ENCODE measurements at regions not wholly inside any gene's neighbourhood (a gene's known extent, or its start where the extent isn't known, plus 50 kb on each side); places are given as distances from the start of the nearest gene placed in this dataset.

DNA sequence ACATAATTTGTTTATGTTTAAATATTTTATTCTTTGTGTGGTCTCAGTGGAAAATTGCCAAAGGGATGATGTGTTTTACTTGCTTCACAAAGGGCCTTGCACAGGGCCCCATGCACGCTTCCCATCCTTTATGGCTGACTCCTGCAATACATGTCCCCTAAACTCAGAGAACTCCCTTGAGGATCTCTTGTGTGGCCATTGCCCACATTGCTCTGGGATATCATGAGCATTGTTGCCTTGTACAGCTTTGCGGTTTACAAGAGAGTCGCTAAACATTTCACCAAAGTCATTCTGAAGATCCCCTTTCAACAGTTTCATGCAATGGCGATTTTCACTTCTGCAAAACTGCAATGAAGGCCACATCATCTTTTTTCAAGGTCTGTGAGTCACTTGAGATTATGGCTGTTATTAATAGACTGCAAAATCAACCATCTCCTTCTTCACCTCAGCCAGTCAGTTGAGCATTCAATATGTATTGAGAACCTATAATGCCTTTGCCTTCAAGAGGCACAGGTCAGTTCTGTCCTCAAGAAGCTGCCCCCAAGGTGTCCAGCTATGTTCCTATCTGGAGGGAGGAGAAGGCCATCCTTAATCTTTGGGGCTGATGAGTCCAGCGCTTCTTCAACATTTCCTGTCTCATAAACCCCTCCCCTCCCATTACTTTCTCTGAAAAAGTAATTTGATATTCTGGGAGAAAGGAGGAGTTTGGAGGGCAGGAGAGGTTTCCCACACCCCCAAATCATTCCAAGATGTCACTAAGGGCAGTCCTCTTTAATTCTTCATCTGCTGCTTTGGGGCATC is 108.1 kb downstream of the CCDC71L start:
- Histone ChIP-seq H3K27ac (no peak overlapping the region), H3K9me3 (no peaks in the 10 kb centered on the region)
- intact Hi-C loops (cut with DNase I): no loop called here

GRCh38 chr7:106551936-106552335 is 109.0 kb downstream of the CCDC71L start:
- Histone ChIP-seq H3K36me3 (no peaks in the 10 kb centered on the region), H3K27ac (no peak overlapping the region), H3K27me3 (no peaks in the 10 kb centered on the region), H3K9me3 (no peaks in the 10 kb centered on the region), H3K4me1 (no peaks in the 10 kb centered on the region), H3K4me3 (no peak overlapping the region)
- intact Hi-C loops (cut with DNase I): no loop called here
- TF ChIP-seq POLR2A (IDR thresholded peaks at IDR 0.05) (no peak), POLR2AphosphoS5 (IDR thresholded peaks at IDR 0.05; ENCODE audit: insufficient read depth in 1 of 2, low read depth in 1 of 2) (no peak)
- TF ChIP-seq, protein P1, sequence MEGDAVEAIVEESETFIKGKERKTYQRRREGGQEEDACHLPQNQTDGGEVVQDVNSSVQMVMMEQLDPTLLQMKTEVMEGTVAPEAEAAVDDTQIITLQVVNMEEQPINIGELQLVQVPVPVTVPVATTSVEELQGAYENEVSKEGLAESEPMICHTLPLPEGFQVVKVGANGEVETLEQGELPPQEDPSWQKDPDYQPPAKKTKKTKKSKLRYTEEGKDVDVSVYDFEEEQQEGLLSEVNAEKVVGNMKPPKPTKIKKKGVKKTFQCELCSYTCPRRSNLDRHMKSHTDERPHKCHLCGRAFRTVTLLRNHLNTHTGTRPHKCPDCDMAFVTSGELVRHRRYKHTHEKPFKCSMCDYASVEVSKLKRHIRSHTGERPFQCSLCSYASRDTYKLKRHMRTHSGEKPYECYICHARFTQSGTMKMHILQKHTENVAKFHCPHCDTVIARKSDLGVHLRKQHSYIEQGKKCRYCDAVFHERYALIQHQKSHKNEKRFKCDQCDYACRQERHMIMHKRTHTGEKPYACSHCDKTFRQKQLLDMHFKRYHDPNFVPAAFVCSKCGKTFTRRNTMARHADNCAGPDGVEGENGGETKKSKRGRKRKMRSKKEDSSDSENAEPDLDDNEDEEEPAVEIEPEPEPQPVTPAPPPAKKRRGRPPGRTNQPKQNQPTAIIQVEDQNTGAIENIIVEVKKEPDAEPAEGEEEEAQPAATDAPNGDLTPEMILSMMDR (IDR thresholded peaks at IDR 0.05): no peak
- no peak for DNase-seq (ENCODE audit: extremely low spot score in 2 of 2)

More for the DNA sequence above, 108.1 kb downstream of the CCDC71L start:
- Histone ChIP-seq H3K4me1 (no peaks in the 10 kb centered on the region), H3K4me3 (no peak overlapping the region), H3K36me3 (no peaks in the 10 kb centered on the region), H3K27me3 (no peaks in the 10 kb centered on the region)
- no peak for DNase-seq (ENCODE audit: extremely low spot score in 2 of 2)
- TF ChIP-seq, protein P1 (IDR thresholded peaks at IDR 0.05): no peak
- TF ChIP-seq POLR2A (IDR thresholded peaks at IDR 0.05): no peak
- no peak for TF ChIP-seq POLR2AphosphoS5 (IDR thresholded peaks at IDR 0.05; ENCODE audit: insufficient read depth in 1 of 2, low read depth in 1 of 2)

DNA sequence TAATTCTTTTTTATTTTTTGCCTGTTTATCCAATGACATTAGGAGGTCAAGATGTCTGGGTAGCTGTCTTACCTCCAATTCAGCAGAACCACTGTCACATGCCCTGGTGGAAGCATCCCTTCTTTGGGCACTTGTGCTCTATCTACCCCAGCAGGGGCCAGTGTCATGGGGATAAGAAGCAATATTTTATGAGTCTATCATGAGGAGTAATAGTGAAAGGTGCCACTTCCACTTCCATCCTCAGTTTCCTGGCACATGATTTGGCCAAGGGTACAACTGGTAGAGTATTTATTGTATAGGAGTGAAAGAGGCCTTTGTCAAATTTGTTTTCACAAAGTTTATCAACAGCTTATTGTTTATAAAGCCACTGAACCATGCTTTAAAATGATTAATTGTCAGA is 112.5 kb downstream of the CCDC71L start:
- H3K27me3 ChIP-seq: no peaks in the 10 kb centered on the region
- H3K9me3 ChIP-seq: no peaks in the 10 kb centered on the region
- TF ChIP-seq, protein P1 (IDR thresholded peaks at IDR 0.05): no peak
- TF ChIP-seq POLR2AphosphoS5 (IDR thresholded peaks at IDR 0.05; ENCODE audit: insufficient read depth in 1 of 2, low read depth in 1 of 2) (no peak), POLR2A (IDR thresholded peaks at IDR 0.05) (no peak)
- no peaks in the 10 kb centered on the region for H3K36me3 ChIP-seq
- peaks cover 1% of the 10 kb centered on the region for H3K4me1 ChIP-seq
- H3K4me3 ChIP-seq: no peak overlapping the region
- intact Hi-C loops (cut with DNase I): loop anchor here (10.0 kb wide), 1 partner anchor 186 kb away; no protein-coding TSS in a partner anchor
- no peak for DNase-seq (ENCODE audit: extremely low spot score in 2 of 2)
- H3K27ac ChIP-seq: no peak overlapping the region

DNA sequence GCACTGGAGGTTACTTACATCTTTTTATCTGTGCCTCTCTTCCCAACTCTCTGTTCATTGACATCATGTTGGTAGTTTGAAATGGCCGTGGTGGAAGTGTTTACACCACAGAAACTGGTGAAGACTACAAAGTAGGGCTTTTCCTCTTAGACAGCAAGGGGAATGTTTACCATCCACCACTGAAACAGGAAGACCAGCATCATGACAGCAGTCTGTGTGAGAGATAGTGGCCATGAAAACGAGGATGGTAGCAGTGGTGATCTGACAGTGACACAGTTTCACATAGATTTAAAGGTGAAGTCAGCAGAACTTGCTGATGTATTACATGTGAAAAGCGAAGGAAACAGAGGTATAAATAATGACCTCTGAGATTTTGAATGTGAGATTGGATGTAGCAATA is 115.7 kb downstream of the CCDC71L start:
- TF ChIP-seq POLR2A (IDR thresholded peaks at IDR 0.05) (no peak), POLR2AphosphoS5 (IDR thresholded peaks at IDR 0.05; ENCODE audit: insufficient read depth in 1 of 2, low read depth in 1 of 2) (no peak)
- TF ChIP-seq, protein P1 (IDR thresholded peaks at IDR 0.05): no peak
- intact Hi-C loops (cut with DNase I): loop anchor here (10.0 kb wide), 1 partner anchor 190 kb away; no protein-coding TSS in a partner anchor

DNA sequence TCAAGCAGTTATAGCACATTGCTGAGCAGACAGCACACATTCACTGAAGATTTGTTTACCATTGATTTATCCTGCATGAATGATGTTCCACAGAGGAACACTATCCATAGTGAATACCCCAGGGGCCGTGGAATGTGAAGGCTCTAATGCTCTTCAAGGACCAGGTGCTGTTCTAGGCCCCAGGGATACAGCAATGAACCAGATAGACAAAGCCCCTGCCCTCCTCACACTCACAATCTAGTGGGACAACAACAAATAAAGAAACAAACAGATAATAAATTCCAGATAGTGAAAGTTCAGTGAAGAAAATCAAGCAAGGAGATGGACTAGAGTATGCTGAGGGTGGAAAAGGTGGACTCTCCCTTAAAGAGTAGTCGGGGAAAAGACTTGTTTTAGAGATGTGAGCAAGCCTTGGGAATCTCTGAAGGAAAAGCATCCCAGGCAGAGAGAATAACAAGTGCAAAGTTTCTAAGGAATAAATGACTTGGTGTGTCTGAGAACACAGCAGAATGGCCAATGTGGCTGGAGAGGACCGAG is 117.7 kb downstream of the CCDC71L start:
- peak overlapping the region; percentile 74 for H3K27ac ChIP-seq

More for the DNA sequence above, 115.7 kb downstream of the CCDC71L start:
- no peaks in the 10 kb centered on the region for H3K27me3 ChIP-seq
- H3K9me3 ChIP-seq: no peaks in the 10 kb centered on the region
- H3K4me3 ChIP-seq: no peak overlapping the region
- H3K4me1 ChIP-seq: peaks cover 18% of the 10 kb centered on the region
- no peaks in the 10 kb centered on the region for H3K36me3 ChIP-seq
- no peak overlapping the region for H3K27ac ChIP-seq
- DNase-seq (ENCODE audit: extremely low spot score in 2 of 2): no peak

More for the DNA sequence above, 117.7 kb downstream of the CCDC71L start:
- intact Hi-C loops (cut with DNase I): loop anchor here (2.0 to 10.0 kb wide), 2 partner anchors 118 to 192 kb away; partner anchors contain the start of gene CCDC71L
- H3K9me3 ChIP-seq: no peaks in the 10 kb centered on the region
- H3K4me3 ChIP-seq: no peak overlapping the region
- H3K27me3 ChIP-seq: no peaks in the 10 kb centered on the region
- DNase-seq (ENCODE audit: extremely low spot score in 2 of 2): no peak
- TF ChIP-seq POLR2AphosphoS5 (IDR thresholded peaks at IDR 0.05; ENCODE audit: insufficient read depth in 1 of 2, low read depth in 1 of 2): no peak
- TF ChIP-seq, protein P1 (IDR thresholded peaks at IDR 0.05): no peak
- TF ChIP-seq POLR2A (IDR thresholded peaks at IDR 0.05): no peak
- H3K4me1 ChIP-seq: peaks cover 18% of the 10 kb centered on the region
- no peaks in the 10 kb centered on the region for H3K36me3 ChIP-seq
